ENCODE measurements at regions not wholly inside any gene's neighbourhood (a gene's known extent, or its start where the extent isn't known, plus 50 kb on each side); places are given as distances from the start of the nearest gene placed in this dataset.
"Not testable (repeated sequence)": the region's sequence is repeated elsewhere in the genome, so short reads cannot be mapped to it uniquely, and the experiment has no call there.

DNA sequence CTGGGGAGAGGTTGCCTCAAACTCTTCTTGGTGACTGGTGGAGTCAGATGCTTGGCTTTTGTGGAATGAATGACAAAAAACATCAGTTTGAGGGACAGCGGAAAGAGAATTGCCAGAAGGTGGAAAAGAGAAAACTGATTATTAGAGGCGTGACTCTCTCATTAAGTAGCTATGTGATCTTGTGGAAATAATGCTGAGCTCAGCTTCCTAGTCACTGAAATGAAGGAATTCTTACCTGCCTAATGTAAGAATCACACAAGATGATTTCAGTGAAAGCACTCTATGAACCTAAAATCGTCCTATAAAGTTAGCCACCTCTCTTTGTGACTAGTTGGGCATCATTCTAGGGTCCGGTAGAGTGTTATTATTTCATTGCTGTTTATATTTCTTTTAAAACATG lies 498.8 kb downstream of the TMEM135 start:
- Histone ChIP-seq H3K9me3 (ENCODE audit: control insufficient read depth, insufficient read depth, low read length) (no peaks in the 10 kb centered on the region), H3K36me3 (ENCODE audit: insufficient read depth, low read length) (no peaks in the 10 kb centered on the region), H3K9ac (ENCODE audit: low read depth, low read length) (no peak overlapping the region), H3K4me1 (ENCODE audit: insufficient read depth, low read length) (no peaks in the 10 kb centered on the region)

DNA sequence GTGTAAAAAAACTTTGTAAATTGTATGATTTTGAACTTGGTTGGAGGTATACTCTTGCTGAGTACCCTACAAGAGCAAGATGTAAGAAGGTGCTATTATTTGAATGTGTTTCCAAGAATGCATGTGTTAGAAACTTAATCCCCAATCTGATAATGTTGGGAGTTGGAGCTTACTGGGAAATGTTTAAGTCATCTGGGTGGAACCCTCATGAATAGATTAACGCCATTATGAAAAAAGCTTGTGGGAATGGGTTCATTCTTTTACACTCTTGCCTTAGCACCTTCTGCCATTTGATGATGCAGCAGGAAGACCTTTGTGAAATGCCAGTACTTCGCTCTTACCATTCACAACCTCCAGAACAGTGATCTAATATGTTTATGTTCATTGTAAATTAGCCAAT lies 498.3 kb downstream of the TMEM135 start:
- no peak overlapping the region for H3K9ac ChIP-seq (ENCODE audit: low read depth, low read length)
- H3K4me1 ChIP-seq (ENCODE audit: insufficient read depth, low read length) = no peaks in the 10 kb centered on the region
- H3K9me3 ChIP-seq (ENCODE audit: control insufficient read depth, insufficient read depth, low read length) = no peaks in the 10 kb centered on the region
- H3K36me3 ChIP-seq (ENCODE audit: insufficient read depth, low read length) = no peaks in the 10 kb centered on the region

DNA sequence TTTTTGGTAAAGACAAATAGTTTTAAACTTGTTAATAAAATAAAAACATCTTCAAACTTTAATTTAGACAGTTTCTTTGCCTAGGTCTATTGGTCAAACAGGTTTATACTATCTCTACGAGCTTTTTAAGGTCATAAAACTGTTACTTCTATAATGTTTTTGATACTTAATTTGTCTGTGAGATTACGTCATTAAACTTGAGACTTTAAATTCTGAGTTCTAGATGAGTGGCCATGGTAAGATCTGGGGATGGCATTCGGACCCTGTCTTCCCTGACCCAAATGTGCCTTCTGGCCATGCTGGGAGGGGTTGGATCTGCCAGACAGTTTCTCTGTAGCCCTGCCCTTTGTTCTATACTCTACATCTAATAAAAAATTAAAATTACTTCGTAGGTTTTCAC lies 497.8 kb downstream of the TMEM135 start:
- H3K9me3 ChIP-seq (ENCODE audit: control insufficient read depth, insufficient read depth, low read length) = no peaks in the 10 kb centered on the region
- H3K9ac ChIP-seq (ENCODE audit: low read depth, low read length) = no peak overlapping the region
- H3K36me3 ChIP-seq (ENCODE audit: insufficient read depth, low read length) = no peaks in the 10 kb centered on the region
- no peaks in the 10 kb centered on the region for H3K4me1 ChIP-seq (ENCODE audit: insufficient read depth, low read length)

DNA sequence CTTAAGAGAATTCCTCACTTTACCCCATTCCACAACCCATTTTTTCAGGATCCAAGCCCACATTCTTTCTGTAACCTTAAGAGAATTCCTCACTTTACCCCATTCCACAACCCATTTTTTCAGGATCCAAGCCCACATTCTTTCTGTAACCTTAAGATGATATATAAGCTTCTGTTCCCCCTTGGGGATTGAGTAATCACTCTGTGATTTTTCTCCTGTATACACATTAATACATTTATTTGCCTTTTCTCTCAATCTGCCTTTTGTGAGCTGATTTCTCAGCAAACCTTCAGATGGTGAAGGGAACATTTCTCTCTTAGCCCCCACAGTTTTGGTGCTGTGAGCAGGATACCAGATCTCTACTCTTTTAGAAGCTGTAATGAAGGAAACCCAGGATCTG lies 494.1 kb downstream of the TMEM135 start:
- H3K4me1 ChIP-seq (ENCODE audit: insufficient read depth, low read length); H3K9ac ChIP-seq (ENCODE audit: low read depth, low read length); H3K36me3 ChIP-seq (ENCODE audit: insufficient read depth, low read length); H3K9me3 ChIP-seq (ENCODE audit: control insufficient read depth, insufficient read depth, low read length): not testable (repeated sequence)

DNA sequence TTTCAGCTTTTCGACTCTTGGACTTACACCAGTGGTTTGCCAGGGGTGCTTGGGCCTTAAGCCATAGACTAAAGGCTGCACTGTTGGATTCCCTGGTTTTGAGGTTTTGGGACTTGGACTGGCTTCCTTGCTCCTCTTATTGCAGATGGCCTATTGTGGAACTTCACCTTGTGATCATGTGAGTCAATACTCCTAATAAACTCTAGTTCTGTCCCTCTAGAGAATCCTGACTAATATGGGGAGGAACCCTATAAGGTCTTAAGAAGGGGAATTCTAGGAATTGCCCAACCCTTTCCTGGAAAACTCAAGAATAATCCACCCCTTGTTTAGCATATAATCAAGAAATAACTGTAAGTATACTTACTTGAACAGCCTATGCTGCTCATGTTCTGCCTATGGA lies 491.8 kb downstream of the TMEM135 start:
- Histone ChIP-seq H3K9ac (ENCODE audit: low read depth, low read length) (no peak overlapping the region), H3K4me1 (ENCODE audit: insufficient read depth, low read length) (no peaks in the 10 kb centered on the region), H3K36me3 (ENCODE audit: insufficient read depth, low read length) (no peaks in the 10 kb centered on the region), H3K9me3 (ENCODE audit: control insufficient read depth, insufficient read depth, low read length) (peaks cover under 1% of the 10 kb centered on the region; the same call in 1 of the 2 replicates)

DNA sequence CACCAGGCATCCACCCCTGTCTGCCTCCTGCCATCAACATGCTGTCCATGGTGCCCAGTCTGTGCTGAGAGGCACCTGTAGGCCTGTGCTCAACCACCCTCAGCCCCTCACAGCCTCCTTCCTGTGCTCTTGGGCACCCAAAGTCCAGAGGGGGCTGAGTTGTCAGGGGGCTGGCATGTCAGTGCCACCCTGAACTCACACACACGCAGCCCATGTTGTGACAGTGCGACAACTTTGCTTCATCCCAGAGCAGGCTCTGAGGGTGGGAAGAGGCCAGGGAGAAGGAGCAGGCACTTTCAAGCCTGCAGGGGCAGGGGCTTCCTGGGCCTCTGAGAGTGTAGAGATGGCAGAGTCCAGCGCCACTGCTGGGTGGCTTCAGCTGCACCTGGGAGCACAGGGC lies 491.0 kb downstream of the TMEM135 start:
- no peaks in the 10 kb centered on the region for H3K36me3 ChIP-seq (ENCODE audit: insufficient read depth, low read length)
- no peak overlapping the region for H3K9ac ChIP-seq (ENCODE audit: low read depth, low read length)
- no peaks in the 10 kb centered on the region for H3K4me1 ChIP-seq (ENCODE audit: insufficient read depth, low read length)
- peaks cover 7% of the 10 kb centered on the region; the same call in 1 of the 2 replicates for H3K9me3 ChIP-seq (ENCODE audit: control insufficient read depth, insufficient read depth, low read length)

DNA sequence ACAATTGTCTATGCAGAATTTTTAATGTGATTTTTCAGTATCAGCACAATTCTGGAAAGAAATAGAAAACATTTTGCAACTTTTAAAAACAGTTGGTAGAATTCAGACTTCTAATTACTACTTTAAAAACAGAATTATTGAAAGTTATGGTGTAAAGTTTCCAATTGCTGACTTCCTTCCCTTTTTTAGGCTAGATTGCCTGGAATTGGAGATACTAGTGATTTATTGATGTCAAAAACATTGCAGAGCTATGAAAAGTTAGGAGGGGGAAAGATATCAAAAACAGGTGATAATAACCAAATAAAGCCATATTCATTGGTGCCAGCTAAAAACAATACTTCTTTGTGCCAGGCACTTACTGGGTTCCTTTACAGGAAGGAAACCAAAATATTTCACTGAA lies 485.5 kb downstream of the TMEM135 start:
- Histone ChIP-seq H3K4me1 (ENCODE audit: insufficient read depth, low read length) (no peaks in the 10 kb centered on the region), H3K9ac (ENCODE audit: low read depth, low read length) (no peak overlapping the region), H3K9me3 (ENCODE audit: control insufficient read depth, insufficient read depth, low read length) (peaks cover 7% of the 10 kb centered on the region; the same call in 1 of the 2 replicates), H3K36me3 (ENCODE audit: insufficient read depth, low read length) (no peaks in the 10 kb centered on the region)

DNA sequence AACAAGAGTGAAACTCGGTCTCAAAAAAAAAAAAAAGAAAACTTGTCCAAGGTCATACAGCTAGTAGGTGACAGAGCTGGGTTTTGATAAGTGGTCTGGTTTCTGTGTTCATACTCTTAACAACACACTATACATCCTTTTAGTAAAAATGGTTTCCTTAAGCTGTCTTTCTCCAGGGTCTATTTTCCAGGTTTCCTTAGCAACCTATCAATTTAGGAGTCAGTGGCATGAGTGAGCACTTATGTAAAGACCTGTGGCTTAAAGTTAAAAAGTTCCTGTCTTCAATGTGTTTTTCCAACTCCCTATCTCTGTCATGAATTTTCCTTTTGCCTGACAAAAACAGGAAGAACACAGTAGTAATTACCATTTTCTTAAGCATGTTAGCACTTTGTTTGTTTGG lies 480.5 kb downstream of the TMEM135 start:
- no peaks in the 10 kb centered on the region for H3K36me3 ChIP-seq (ENCODE audit: insufficient read depth, low read length)
- 0 out of 2 replicates have a peak, but pooled peaks cover under 1% of the 10 kb centered on the region for H3K4me1 ChIP-seq (ENCODE audit: insufficient read depth, low read length)
- H3K9ac ChIP-seq (ENCODE audit: low read depth, low read length) = no peak overlapping the region
- no peaks in the 10 kb centered on the region for H3K9me3 ChIP-seq (ENCODE audit: control insufficient read depth, insufficient read depth, low read length)

DNA sequence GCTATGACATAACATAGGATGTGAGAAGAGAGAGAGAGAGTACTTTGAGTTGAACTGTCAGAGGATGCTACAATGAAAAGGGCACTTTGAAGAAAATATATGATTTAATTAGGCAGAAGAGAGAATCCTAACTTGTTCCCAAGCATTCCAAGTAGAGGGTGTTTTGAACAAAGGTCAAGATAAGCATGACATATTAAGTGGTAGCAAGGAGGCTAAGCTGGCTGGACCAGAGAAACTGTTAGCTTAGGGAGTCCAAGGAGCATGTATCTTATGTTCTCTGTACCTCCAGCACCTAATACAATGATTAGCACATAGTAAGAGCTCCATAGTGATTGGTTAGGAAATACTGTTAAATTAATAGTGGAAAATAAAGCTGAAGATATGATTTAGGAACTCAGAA lies 479.6 kb downstream of the TMEM135 start:
- Histone ChIP-seq H3K9me3 (ENCODE audit: control insufficient read depth, insufficient read depth, low read length) (no peaks in the 10 kb centered on the region), H3K4me1 (ENCODE audit: insufficient read depth, low read length) (peaks cover 9% of the 10 kb centered on the region; the same call in 1 of the 2 replicates), H3K36me3 (ENCODE audit: insufficient read depth, low read length) (no peaks in the 10 kb centered on the region), H3K9ac (ENCODE audit: low read depth, low read length) (no peak overlapping the region)

DNA sequence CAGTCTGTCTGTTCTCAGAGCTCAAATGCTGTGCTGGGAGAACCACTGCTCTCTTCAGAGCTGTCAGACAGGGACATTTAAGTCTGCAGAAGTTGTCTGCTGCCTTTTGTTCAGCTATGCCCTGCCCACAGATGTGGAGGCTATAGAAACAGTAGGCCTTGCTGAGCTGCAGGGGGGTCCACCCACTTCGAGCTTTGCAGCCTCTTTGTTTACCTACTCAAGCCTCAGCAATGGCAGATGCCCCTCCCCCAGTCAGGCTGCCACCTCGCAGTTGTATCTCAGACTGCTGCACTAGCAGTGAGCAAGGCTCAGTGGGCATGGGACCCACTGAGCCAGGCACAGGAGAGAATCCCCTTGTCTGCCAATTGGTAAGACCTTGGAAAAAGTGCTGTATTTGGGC lies 470.0 kb downstream of the TMEM135 start:
- H3K4me1 ChIP-seq (ENCODE audit: insufficient read depth, low read length); H3K9ac ChIP-seq (ENCODE audit: low read depth, low read length); H3K36me3 ChIP-seq (ENCODE audit: insufficient read depth, low read length); H3K9me3 ChIP-seq (ENCODE audit: control insufficient read depth, insufficient read depth, low read length): not testable (repeated sequence)

DNA sequence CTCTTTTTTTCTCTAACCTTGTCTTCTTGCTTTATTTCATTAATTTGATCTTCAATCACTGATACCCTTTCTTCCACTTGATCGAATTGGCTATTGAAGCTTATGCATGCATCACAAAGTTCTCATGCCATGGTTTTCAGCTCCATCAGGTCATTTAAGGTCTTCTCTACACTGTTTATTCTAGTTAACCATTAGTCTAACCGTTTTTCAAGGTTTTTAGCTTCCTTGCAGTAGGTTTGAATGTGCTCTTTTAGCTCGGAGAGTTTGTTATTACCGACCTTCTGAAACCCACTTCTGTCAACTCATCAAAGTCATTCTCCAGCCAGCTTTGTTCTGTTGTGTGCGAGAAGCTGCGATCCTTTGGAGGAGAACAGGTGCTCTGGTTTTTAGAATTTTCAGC lies 469.2 kb downstream of the TMEM135 start:
- not testable (repeated sequence) for H3K9me3 ChIP-seq (ENCODE audit: control insufficient read depth, insufficient read depth, low read length); H3K4me1 ChIP-seq (ENCODE audit: insufficient read depth, low read length); H3K36me3 ChIP-seq (ENCODE audit: insufficient read depth, low read length); H3K9ac ChIP-seq (ENCODE audit: low read depth, low read length)

DNA sequence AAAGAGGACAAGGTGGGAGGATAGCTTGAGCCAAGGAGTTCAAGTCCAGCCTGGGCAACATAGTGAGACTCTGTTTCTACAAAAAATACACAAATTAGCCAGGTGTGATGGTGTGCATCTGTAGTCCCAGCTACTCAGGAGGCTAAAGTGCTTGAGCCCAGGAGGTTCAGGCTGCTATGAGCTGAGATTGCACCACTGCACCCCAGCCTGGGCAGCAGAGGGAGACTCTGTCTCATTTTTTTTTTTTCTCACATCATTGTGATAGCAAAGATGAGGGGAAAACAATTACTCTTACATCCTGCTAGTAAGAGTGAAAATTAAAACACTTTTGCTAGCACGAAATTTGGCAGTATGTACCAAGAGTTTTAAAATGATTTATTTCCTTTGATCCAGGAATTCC lies 463.7 kb downstream of the TMEM135 start:
- Histone ChIP-seq H3K9ac (ENCODE audit: low read depth, low read length) (no peak overlapping the region), H3K36me3 (ENCODE audit: insufficient read depth, low read length) (no peaks in the 10 kb centered on the region), H3K4me1 (ENCODE audit: insufficient read depth, low read length) (no peaks in the 10 kb centered on the region), H3K9me3 (ENCODE audit: control insufficient read depth, insufficient read depth, low read length) (peaks cover 3% of the 10 kb centered on the region; the same call in 1 of the 2 replicates)

DNA sequence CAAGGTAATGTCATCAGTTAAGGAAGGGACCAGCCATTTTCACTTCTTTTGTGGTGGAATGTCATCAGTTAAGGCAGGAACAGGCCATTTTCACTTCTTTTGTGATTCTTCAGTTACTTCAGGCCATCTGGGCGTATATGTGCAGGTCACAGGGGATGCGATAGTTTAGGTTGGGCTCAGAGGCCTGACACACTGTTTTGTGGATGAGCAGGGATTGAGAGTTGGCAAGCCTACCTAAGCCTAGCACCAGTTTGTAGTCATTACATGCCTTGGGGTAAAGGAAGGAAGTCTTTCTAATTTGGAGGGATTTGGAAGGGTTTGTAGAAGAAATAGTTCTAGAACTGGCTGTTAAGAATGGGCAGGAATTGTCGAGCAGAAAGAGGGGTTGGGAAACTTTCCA lies 457.2 kb downstream of the TMEM135 start:
- peaks cover 16% of the 10 kb centered on the region for H3K9me3 ChIP-seq (ENCODE audit: control insufficient read depth, insufficient read depth, low read length)
- H3K4me1 ChIP-seq (ENCODE audit: insufficient read depth, low read length) = peaks cover 14% of the 10 kb centered on the region
- H3K9ac ChIP-seq (ENCODE audit: low read depth, low read length); H3K36me3 ChIP-seq (ENCODE audit: insufficient read depth, low read length): not testable (repeated sequence)

DNA sequence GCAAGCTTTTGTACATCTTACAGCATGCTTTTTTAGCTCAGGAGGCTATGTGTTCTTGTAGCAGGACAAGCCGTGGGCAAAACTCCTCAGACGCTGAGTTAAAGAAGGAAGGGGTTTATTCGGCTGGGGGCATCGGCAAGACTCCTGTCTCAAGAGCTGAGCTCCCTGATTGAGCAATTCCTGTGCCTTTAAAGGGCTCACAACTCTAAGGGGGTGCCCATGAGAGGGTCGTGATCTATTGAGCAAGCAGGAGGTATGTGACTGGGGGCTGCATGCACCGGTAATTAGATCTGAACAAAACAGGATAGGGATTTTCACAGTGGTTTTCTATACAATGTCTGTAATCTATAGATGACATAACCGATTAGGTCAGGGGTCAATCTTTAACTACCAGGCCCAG lies 456.3 kb downstream of the TMEM135 start:
- not testable (repeated sequence) for H3K9ac ChIP-seq (ENCODE audit: low read depth, low read length); H3K36me3 ChIP-seq (ENCODE audit: insufficient read depth, low read length)
- H3K4me1 ChIP-seq (ENCODE audit: insufficient read depth, low read length) = peaks cover 14% of the 10 kb centered on the region
- H3K9me3 ChIP-seq (ENCODE audit: control insufficient read depth, insufficient read depth, low read length) = peaks cover 13% of the 10 kb centered on the region

DNA sequence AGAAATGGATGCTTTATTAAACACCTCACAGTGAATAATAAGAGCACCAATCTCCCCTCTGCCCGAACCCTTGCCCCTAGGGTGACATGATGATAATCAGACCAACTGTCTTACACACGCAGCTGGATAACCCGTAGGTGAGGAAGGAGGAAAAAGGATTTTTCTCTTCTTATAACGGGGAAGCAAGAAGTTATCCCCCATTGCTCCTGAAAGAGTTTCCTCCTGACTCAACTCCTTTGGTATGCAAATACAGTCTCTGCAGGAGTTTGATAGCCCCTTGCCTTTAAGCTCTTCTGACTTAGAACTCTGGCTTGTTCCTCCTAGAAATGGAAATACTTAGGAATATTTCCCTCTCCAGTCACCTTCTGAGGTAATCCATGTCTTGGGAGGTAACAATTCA lies 455.8 kb downstream of the TMEM135 start:
- Histone ChIP-seq H3K9ac (ENCODE audit: low read depth, low read length) (peak overlapping the region; percentile 29; the same call in 1 of the 2 replicates), H3K9me3 (ENCODE audit: control insufficient read depth, insufficient read depth, low read length) (peaks cover 13% of the 10 kb centered on the region), H3K4me1 (ENCODE audit: insufficient read depth, low read length) (peaks cover 14% of the 10 kb centered on the region), H3K36me3 (ENCODE audit: insufficient read depth, low read length) (peaks cover 2% of the 10 kb centered on the region; the same call in 1 of the 2 replicates)

DNA sequence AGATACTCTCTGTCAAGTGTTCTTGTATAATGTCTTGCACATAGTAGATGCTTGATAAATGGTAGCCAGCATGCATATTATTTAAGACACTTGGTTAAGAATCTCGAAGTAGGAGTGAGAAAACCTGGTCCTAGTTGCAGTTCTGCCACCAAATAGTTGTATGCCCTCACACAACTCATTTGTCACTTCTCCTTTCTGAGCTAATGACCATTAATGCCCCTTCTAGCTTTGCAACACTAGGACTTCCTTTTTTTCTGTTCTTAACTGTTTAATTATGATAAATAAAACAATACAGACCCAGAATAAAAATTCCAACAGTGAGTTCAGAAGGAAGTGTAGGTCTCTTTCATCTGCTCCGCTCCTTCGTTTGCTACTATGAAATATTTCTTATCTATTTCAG lies 453.6 kb downstream of the TMEM135 start:
- H3K9me3 ChIP-seq (ENCODE audit: control insufficient read depth, insufficient read depth, low read length) = peaks cover 13% of the 10 kb centered on the region
- H3K9ac ChIP-seq (ENCODE audit: low read depth, low read length) = no peak overlapping the region
- H3K4me1 ChIP-seq (ENCODE audit: insufficient read depth, low read length) = peaks cover 14% of the 10 kb centered on the region
- H3K36me3 ChIP-seq (ENCODE audit: insufficient read depth, low read length) = peaks cover 2% of the 10 kb centered on the region; the same call in 1 of the 2 replicates

Data from ES-I3 (cell line).